Fibroblast of pulmonary artery (primary cell): ENCODE measurements at regions not wholly inside any gene's neighbourhood (a gene's known extent, or its start where the extent isn't known, plus 50 kb on each side); places are given as distances from the start of the nearest gene placed in this dataset.

ENCODE experiments used
- DNase-seq: peaks from one replicate; pipeline ENCODE4 v3.0.0-alpha.2; 2010; ENCODE audit warnings: low read depth
- H3K4me3 ChIP-seq: replicated peaks from 2 replicates; pipeline ENCODE4 v1.5.1; 2011; ENCODE audit warnings: low read depth, mild to moderate bottlenecking, control low read depth, low read length, moderate library complexity
- TF ChIP-seq, protein P1 (sequence below): IDR thresholded peaks from 2 replicates; pipeline ENCODE4 v1.5.1; 2011; ENCODE audit warnings: mild to moderate bottlenecking, control low read depth, low read length, inconsistent platforms; ENCODE audit errors: missing control alignments

DNA sequence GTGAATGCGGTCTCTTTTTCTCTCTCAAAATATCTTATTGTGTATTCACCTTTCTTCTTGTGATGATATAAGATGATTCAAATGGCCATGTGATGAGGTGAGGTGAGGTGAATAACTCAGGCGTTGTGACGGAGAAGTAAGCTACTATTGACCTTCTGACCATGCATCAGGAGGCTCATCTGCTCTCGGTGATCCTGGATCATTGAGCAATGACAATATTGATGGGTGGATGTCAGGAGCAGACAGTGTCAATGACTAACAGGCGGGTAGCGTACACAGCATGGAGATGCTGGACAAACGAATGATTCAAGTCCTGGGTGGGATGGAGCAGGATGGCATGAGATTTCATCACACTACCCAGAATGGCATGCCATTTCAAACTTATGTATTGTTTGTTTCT, 119.6 kb downstream of the PXDC1 start:
- no peak overlapping the region for H3K4me3 ChIP-seq

DNA sequence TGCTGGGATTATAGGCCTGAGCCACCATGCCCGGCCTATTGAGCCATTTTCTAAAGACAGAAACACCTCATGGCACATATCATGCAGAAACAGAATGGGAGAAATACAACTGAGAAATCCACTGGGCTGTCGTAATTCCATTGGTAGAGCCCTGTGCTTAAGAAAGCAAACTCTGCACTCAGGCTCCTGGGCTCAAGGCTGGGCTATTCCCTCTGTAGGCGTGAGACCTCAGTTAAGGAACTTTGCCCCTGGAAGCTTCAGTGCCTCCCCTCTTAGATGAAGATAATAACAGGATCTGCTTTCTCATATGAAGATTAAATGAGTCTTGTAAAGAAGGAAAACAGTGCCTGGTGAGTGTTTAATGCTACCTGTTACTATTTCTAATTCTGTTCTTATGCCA, 120.3 kb downstream of the PXDC1 start:
- TF ChIP-seq, protein P1, sequence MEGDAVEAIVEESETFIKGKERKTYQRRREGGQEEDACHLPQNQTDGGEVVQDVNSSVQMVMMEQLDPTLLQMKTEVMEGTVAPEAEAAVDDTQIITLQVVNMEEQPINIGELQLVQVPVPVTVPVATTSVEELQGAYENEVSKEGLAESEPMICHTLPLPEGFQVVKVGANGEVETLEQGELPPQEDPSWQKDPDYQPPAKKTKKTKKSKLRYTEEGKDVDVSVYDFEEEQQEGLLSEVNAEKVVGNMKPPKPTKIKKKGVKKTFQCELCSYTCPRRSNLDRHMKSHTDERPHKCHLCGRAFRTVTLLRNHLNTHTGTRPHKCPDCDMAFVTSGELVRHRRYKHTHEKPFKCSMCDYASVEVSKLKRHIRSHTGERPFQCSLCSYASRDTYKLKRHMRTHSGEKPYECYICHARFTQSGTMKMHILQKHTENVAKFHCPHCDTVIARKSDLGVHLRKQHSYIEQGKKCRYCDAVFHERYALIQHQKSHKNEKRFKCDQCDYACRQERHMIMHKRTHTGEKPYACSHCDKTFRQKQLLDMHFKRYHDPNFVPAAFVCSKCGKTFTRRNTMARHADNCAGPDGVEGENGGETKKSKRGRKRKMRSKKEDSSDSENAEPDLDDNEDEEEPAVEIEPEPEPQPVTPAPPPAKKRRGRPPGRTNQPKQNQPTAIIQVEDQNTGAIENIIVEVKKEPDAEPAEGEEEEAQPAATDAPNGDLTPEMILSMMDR = no peak
- DNase-seq = no peak
- H3K4me3 ChIP-seq = no peak overlapping the region

More for the DNA sequence above, 119.6 kb downstream of the PXDC1 start:
- TF ChIP-seq, protein P1 = no peak
- DNase-seq = no peak

DNA sequence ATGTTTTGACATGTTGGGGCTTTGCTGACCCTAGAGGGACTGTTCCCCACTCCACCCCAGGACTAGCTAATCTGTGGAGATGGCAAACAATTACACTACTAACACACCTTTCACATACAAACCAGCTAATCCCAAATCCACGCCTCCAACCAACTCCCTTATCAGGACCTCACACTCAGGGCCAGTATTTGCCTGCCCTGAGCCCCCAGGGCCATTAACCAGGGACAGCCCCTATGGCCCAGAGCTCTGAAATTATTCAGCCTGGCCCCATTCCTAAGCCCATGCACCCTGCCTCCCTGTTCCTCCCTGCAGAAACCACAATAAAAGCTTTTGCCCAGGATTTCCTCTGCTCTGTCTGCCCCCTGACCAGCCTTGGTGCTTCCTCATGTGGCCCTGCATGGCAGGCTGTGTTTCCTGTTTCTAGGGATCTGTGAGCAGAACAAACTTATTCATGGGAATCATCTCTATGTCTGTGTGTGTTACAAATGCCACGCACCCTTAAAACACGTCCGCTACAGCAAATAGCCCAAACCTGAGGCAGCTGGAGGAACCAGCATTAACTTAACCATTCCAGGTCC, 121.2 kb downstream of the PXDC1 start:
- TF ChIP-seq, protein P1 = no peak
- no peak for DNase-seq
- no peak overlapping the region for H3K4me3 ChIP-seq

DNA sequence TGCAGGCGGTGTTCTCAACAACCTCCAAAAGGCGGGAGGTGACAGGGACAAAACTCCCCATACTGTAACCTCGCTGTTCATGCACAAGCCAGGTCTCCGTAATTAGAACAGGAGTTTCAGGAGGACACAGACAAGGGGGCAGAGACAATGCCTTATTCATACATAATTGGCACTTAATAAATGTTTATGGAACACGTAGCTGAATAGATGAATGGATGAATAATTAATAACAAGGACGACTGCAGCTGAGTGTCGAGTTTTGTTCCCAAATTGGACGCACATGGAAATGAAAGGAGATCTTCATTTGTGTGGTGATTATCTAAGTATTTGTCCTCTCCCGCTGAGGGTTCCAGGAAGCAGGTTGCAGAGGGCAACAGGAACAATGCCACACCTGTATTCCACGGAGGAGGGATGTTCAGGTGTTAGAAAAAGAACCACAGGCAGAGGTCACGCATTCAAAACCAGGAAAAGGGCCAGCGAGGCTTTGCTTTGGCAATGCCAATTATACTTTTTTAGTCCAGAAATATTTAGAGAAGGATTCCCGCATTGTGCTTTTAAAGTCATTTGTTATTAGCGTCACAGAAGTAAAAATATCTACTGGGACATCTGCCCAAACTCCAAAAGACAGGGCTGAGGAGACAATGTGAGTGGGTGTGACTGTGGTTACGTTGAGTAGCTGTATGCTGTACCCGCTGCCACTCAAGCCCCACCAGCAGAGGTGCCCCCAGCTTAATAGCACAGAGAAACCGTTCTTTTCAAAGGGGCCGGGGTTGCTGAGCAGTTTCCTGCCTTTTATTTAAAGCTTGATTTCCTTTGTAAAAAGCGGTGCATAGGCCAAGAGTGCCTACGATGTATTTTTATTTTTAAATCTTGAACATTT, 123.3 kb downstream of the PXDC1 start:
- DNase-seq = no peak
- TF ChIP-seq, protein P1 = no peak
- H3K4me3 ChIP-seq = no peak overlapping the region

DNA sequence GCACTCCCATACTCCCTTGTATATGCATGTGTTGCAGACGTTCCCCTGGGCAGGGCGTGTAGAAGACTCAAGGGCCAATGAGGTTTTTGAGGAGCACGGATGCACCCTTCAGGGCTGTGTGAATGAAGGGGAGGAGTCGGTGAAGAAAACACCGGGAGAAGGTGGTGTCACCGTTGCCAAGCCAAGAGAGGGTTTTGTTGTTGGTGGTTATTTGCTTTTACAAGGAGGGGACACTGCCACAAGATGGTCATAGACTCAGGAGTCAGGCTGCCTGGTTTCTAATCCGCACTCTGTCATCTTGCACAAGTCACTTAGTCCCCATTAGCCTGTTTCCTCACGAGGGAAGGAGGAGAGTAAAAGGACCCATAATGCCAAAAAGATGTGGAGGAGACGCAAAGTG, 124.0 kb downstream of the PXDC1 start:
- H3K4me3 ChIP-seq = no peak overlapping the region
- DNase-seq = no peak
- TF ChIP-seq, protein P1 = no peak

DNA sequence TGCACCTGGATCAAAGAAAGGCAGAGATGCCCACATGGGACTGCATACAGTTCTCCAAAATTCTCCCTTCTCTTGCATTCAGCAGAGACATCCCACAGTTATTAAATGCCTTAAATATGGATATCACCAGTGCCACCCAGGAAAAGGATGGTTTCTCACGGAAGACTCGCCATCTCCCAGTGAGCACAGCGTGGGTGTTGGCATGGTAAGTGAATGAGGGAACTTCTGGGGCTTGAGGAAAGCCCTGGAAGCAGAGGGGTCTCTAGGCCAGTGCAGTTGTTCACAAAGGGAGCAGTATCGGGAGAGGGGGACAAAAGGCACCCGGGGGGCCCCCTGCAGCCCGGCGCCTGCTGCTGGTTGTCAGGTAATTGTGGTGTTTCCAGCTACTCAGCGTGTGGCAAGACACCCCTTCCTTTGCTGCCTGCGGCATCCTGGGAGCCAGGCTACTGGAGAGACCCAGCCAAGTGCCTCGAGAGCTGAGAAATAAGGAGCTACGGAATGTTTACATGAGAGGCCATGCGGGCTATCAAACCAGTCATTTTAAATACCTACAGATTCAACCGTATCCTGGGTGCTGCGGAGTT, 125.4 kb downstream of the PXDC1 start:
- TF ChIP-seq, protein P1 = no peak
- H3K4me3 ChIP-seq = no peak overlapping the region
- DNase-seq = no peak
